ENCODE measurements at regions not wholly inside any gene's neighbourhood (a gene's known extent, or its start where the extent isn't known, plus 50 kb on each side); places are given as distances from the start of the nearest gene placed in this dataset.

- H3K27ac ChIP-seq (ENCODE audit: low read depth in 1 of 2, low read length in 2 of 2) = no peak overlapping the region
- DNase-seq (no peak), ATAC-seq (ENCODE audit: low FRiP score) (no peak)
- no peaks in the 10 kb centered on the region for H3K4me1 ChIP-seq (ENCODE audit: control insufficient read depth in 1 of 2, insufficient read depth in 2 of 2, low read length in 2 of 2)
- H3K4me3 ChIP-seq (ENCODE audit: low read length in 2 of 2) = no peak overlapping the region
- peaks cover 3% of the 10 kb centered on the region for H3K9me3 ChIP-seq (ENCODE audit: control insufficient read depth, low read length)
- H3K36me3 ChIP-seq (ENCODE audit: control insufficient read depth in 1 of 2, insufficient read depth in 2 of 2, low read length in 1 of 2) = no peaks in the 10 kb centered on the region
- no peaks in the 10 kb centered on the region for H3K27me3 ChIP-seq (ENCODE audit: control insufficient read depth in 1 of 2, insufficient read depth in 2 of 2, low read length in 1 of 2)
- 92 to 97% methylated on average over 1 of the region's 1 CpG for WGBS, 2 donors
- intact Hi-C loops (cut with DNase I) = no loop called here
Observed at GRCh38 chr5:10122076-10122726, 127.5 kb downstream of the ATPSCKMT start.

GRCh38 chr5:10120934-10121333 is 128.8 kb downstream of the ATPSCKMT start:
- Histone ChIP-seq H3K36me3 (ENCODE audit: control insufficient read depth in 1 of 2, insufficient read depth in 2 of 2, low read length in 1 of 2) (no peaks in the 10 kb centered on the region), H3K27me3 (ENCODE audit: control insufficient read depth in 1 of 2, insufficient read depth in 2 of 2, low read length in 1 of 2) (no peaks in the 10 kb centered on the region), H3K27ac (ENCODE audit: low read depth in 1 of 2, low read length in 2 of 2) (no peak overlapping the region), H3K9me3 (ENCODE audit: control insufficient read depth, low read length) (peaks cover 3% of the 10 kb centered on the region), H3K4me3 (ENCODE audit: low read length in 2 of 2) (no peak overlapping the region), H3K4me1 (ENCODE audit: control insufficient read depth in 1 of 2, insufficient read depth in 2 of 2, low read length in 2 of 2) (no peaks in the 10 kb centered on the region)
- intact Hi-C loops (cut with DNase I) = no loop called here
- ATAC-seq (ENCODE audit: low FRiP score) (no peak), DNase-seq (no peak)
- 97% methylated on average over 7 of the region's 7 CpGs for WGBS, 2 donors

GRCh38 chr5:10118150-10118549 is 131.5 kb downstream of the ATPSCKMT start:
- Histone ChIP-seq H3K9me3 (ENCODE audit: control insufficient read depth, low read length) (peaks cover 3% of the 10 kb centered on the region), H3K4me1 (ENCODE audit: control insufficient read depth in 1 of 2, insufficient read depth in 2 of 2, low read length in 2 of 2) (no peaks in the 10 kb centered on the region), H3K27me3 (ENCODE audit: control insufficient read depth in 1 of 2, insufficient read depth in 2 of 2, low read length in 1 of 2) (no peaks in the 10 kb centered on the region), H3K4me3 (ENCODE audit: low read length in 2 of 2) (no peak overlapping the region), H3K27ac (ENCODE audit: low read depth in 1 of 2, low read length in 2 of 2) (no peak overlapping the region), H3K36me3 (ENCODE audit: control insufficient read depth in 1 of 2, insufficient read depth in 2 of 2, low read length in 1 of 2) (no peaks in the 10 kb centered on the region)
- no peak for ATAC-seq (ENCODE audit: low FRiP score)
- DNase-seq = no peak
- intact Hi-C loops (cut with DNase I) = no loop called here

- DNase-seq (no peak), ATAC-seq (ENCODE audit: low FRiP score) (no peak)
- no peaks in the 10 kb centered on the region for H3K4me1 ChIP-seq (ENCODE audit: control insufficient read depth in 1 of 2, insufficient read depth in 2 of 2, low read length in 2 of 2)
- peaks cover 3% of the 10 kb centered on the region for H3K9me3 ChIP-seq (ENCODE audit: control insufficient read depth, low read length)
- H3K27me3 ChIP-seq (ENCODE audit: control insufficient read depth in 1 of 2, insufficient read depth in 2 of 2, low read length in 1 of 2) = no peaks in the 10 kb centered on the region
- no peaks in the 10 kb centered on the region for H3K36me3 ChIP-seq (ENCODE audit: control insufficient read depth in 1 of 2, insufficient read depth in 2 of 2, low read length in 1 of 2)
- H3K27ac ChIP-seq (ENCODE audit: low read depth in 1 of 2, low read length in 2 of 2) = no peak overlapping the region
- no peak overlapping the region for H3K4me3 ChIP-seq (ENCODE audit: low read length in 2 of 2)
- intact Hi-C loops (cut with DNase I) = no loop called here
Observed at GRCh38 chr5:10116594-10116993, 133.1 kb downstream of the ATPSCKMT start.

- ATAC-seq (ENCODE audit: low FRiP score) = no peak
Observed at GRCh38 chr5:10115669-10116068, 134.0 kb downstream of the ATPSCKMT start.

GRCh38 chr5:10111571-10111970 is 138.1 kb downstream of the ATPSCKMT start:
- intact Hi-C loops (cut with DNase I) = no loop called here
- Histone ChIP-seq H3K4me1 (ENCODE audit: control insufficient read depth in 1 of 2, insufficient read depth in 2 of 2, low read length in 2 of 2) (no peaks in the 10 kb centered on the region), H3K36me3 (ENCODE audit: control insufficient read depth in 1 of 2, insufficient read depth in 2 of 2, low read length in 1 of 2) (no peaks in the 10 kb centered on the region), H3K9me3 (ENCODE audit: control insufficient read depth, low read length) (no peaks in the 10 kb centered on the region), H3K4me3 (ENCODE audit: low read length in 2 of 2) (no peak overlapping the region), H3K27ac (ENCODE audit: low read depth in 1 of 2, low read length in 2 of 2) (no peak overlapping the region), H3K27me3 (ENCODE audit: control insufficient read depth in 1 of 2, insufficient read depth in 2 of 2, low read length in 1 of 2) (no peaks in the 10 kb centered on the region)
- no peak for DNase-seq
- no peak for ATAC-seq (ENCODE audit: low FRiP score)
- 55 to 58% methylated on average over 7 of the region's 7 CpGs for WGBS, 2 donors

More at GRCh38 chr5:10115669-10116068, 134.0 kb downstream of the ATPSCKMT start:
- Histone ChIP-seq H3K27ac (ENCODE audit: low read depth in 1 of 2, low read length in 2 of 2) (no peak overlapping the region), H3K36me3 (ENCODE audit: control insufficient read depth in 1 of 2, insufficient read depth in 2 of 2, low read length in 1 of 2) (no peaks in the 10 kb centered on the region), H3K27me3 (ENCODE audit: control insufficient read depth in 1 of 2, insufficient read depth in 2 of 2, low read length in 1 of 2) (no peaks in the 10 kb centered on the region), H3K9me3 (ENCODE audit: control insufficient read depth, low read length) (peaks cover 3% of the 10 kb centered on the region), H3K4me1 (ENCODE audit: control insufficient read depth in 1 of 2, insufficient read depth in 2 of 2, low read length in 2 of 2) (no peaks in the 10 kb centered on the region), H3K4me3 (ENCODE audit: low read length in 2 of 2) (no peak overlapping the region)
- intact Hi-C loops (cut with DNase I) = no loop called here
- WGBS, 2 donors = 96 to 99% methylated on average over 4 of the region's 4 CpGs
- DNase-seq = no peak

GRCh38 chr5:10110228-10110627 is 139.5 kb downstream of the ATPSCKMT start:
- DNase-seq (no peak), ATAC-seq (ENCODE audit: low FRiP score) (no peak)
- no peak overlapping the region for H3K4me3 ChIP-seq (ENCODE audit: low read length in 2 of 2)
- H3K27ac ChIP-seq (ENCODE audit: low read depth in 1 of 2, low read length in 2 of 2) = no peak overlapping the region
- no peaks in the 10 kb centered on the region for H3K4me1 ChIP-seq (ENCODE audit: control insufficient read depth in 1 of 2, insufficient read depth in 2 of 2, low read length in 2 of 2)
- H3K36me3 ChIP-seq (ENCODE audit: control insufficient read depth in 1 of 2, insufficient read depth in 2 of 2, low read length in 1 of 2) = no peaks in the 10 kb centered on the region
- no peaks in the 10 kb centered on the region for H3K9me3 ChIP-seq (ENCODE audit: control insufficient read depth, low read length)
- 94 to 96% methylated on average over 10 of the region's 10 CpGs for WGBS, 2 donors
- no peaks in the 10 kb centered on the region for H3K27me3 ChIP-seq (ENCODE audit: control insufficient read depth in 1 of 2, insufficient read depth in 2 of 2, low read length in 1 of 2)
- intact Hi-C loops (cut with DNase I) = no loop called here

GRCh38 chr5:10109299-10109698 is 140.4 kb downstream of the ATPSCKMT start:
- no peaks in the 10 kb centered on the region for H3K9me3 ChIP-seq (ENCODE audit: control insufficient read depth, low read length)
- 74 to 82% methylated on average over 7 of the region's 7 CpGs for WGBS, 2 donors
- no peaks in the 10 kb centered on the region for H3K36me3 ChIP-seq (ENCODE audit: control insufficient read depth in 1 of 2, insufficient read depth in 2 of 2, low read length in 1 of 2)
- H3K27me3 ChIP-seq (ENCODE audit: control insufficient read depth in 1 of 2, insufficient read depth in 2 of 2, low read length in 1 of 2) = no peaks in the 10 kb centered on the region
- no peaks in the 10 kb centered on the region for H3K4me1 ChIP-seq (ENCODE audit: control insufficient read depth in 1 of 2, insufficient read depth in 2 of 2, low read length in 2 of 2)
- ATAC-seq (ENCODE audit: low FRiP score) (no peak), DNase-seq (no peak)
- intact Hi-C loops (cut with DNase I) = no loop called here
- H3K4me3 ChIP-seq (ENCODE audit: low read length in 2 of 2) = no peak overlapping the region
- no peak overlapping the region for H3K27ac ChIP-seq (ENCODE audit: low read depth in 1 of 2, low read length in 2 of 2)

- 81 to 89% methylated on average over 1 of the region's 1 CpG for WGBS, 2 donors
- Histone ChIP-seq H3K27ac (ENCODE audit: low read depth in 1 of 2, low read length in 2 of 2) (no peak overlapping the region), H3K4me3 (ENCODE audit: low read length in 2 of 2) (no peak overlapping the region), H3K36me3 (ENCODE audit: control insufficient read depth in 1 of 2, insufficient read depth in 2 of 2, low read length in 1 of 2) (no peaks in the 10 kb centered on the region), H3K4me1 (ENCODE audit: control insufficient read depth in 1 of 2, insufficient read depth in 2 of 2, low read length in 2 of 2) (no peaks in the 10 kb centered on the region), H3K9me3 (ENCODE audit: control insufficient read depth, low read length) (no peaks in the 10 kb centered on the region), H3K27me3 (ENCODE audit: control insufficient read depth in 1 of 2, insufficient read depth in 2 of 2, low read length in 1 of 2) (no peaks in the 10 kb centered on the region)
- intact Hi-C loops (cut with DNase I) = no loop called here
- no peak for DNase-seq
- ATAC-seq (ENCODE audit: low FRiP score) = no peak
Observed at GRCh38 chr5:10106806-10107205, 142.9 kb downstream of the ATPSCKMT start.

All from aorta (tissue), 5 donors.